Gastrocnemius medialis (tissue), 4 donors: ENCODE measurements at regions not wholly inside any gene's neighbourhood (a gene's known extent, or its start where the extent isn't known, plus 50 kb on each side); places are given as distances from the start of the nearest gene placed in this dataset.

Experiments used
- POLR2A ChIP-seq, 2 donors: fragments of 450-650 bp; IDR thresholded peaks; one replicate each; pipeline ENCODE4 v1.6.1; 2017; ENCODE audit warnings: antibody characterized with exemption in 2 of 2, mild to moderate bottlenecking in 2 of 2, moderate library complexity in 2 of 2
- TF ChIP-seq, protein P1 (sequence below), 5 experiments: fragments of 450-650 bp in 3 of 5; fragments of 200-600 bp in 2 of 5; sonication (generic) in 2 of 5; IDR thresholded peaks in 4 of 5; conservative IDR thresholded peaks in 1 of 5; 1 replicate in 4 of 5; 2 replicates in 1 of 5; pipeline ENCODE4 v1.5.1; 2016 to 2019; ENCODE audit warnings: antibody characterized with exemption in 5 of 5, mild to moderate bottlenecking in 3 of 5, moderate library complexity in 3 of 5

DNA sequence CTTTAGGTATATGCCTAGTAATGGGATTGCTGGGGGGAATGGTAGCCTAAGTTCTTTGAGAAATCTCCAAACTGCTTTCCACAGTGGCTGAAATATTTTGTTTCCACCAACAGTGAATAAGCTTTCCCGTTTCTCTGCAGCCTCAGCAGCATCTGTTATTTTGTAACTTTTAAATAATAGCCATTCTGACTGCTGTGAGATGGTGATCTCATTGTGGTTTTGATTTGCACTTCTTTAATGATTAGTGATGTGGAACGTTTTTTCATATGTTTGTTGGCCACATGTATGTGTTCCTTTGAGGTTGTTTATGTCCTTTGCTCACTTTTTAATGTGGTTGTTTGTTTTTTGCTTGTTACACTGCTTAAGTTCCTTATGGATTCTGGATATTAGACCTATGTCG is 237.4 kb downstream of the CENPF start:
- TF ChIP-seq, protein P1, sequence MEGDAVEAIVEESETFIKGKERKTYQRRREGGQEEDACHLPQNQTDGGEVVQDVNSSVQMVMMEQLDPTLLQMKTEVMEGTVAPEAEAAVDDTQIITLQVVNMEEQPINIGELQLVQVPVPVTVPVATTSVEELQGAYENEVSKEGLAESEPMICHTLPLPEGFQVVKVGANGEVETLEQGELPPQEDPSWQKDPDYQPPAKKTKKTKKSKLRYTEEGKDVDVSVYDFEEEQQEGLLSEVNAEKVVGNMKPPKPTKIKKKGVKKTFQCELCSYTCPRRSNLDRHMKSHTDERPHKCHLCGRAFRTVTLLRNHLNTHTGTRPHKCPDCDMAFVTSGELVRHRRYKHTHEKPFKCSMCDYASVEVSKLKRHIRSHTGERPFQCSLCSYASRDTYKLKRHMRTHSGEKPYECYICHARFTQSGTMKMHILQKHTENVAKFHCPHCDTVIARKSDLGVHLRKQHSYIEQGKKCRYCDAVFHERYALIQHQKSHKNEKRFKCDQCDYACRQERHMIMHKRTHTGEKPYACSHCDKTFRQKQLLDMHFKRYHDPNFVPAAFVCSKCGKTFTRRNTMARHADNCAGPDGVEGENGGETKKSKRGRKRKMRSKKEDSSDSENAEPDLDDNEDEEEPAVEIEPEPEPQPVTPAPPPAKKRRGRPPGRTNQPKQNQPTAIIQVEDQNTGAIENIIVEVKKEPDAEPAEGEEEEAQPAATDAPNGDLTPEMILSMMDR (IDR thresholded peaks at IDR 0.05 in 4 of 5, conservative IDR thresholded peaks at IDR 0.05 in 1 of 5) = no peak
- TF ChIP-seq POLR2A (IDR thresholded peaks at IDR 0.05) = no peak
